SK-N-SH treated with all-trans-retinoic acid at 6 μM for 48 hours (cell line): ENCODE measurements at regions not wholly inside any gene's neighbourhood (a gene's known extent, or its start where the extent isn't known, plus 50 kb on each side); places are given as distances from the start of the nearest gene placed in this dataset.
"Not testable (repeated sequence)": the region's sequence is repeated elsewhere in the genome, so short reads cannot be mapped to it uniquely, and the experiment has no call there.

ENCODE experiments used
- SNAI2 ChIP-seq: fragments of 250-450 bp; sonication (Bioruptor Pico); IDR thresholded peaks from 2 replicates; pipeline ENCODE4 v1.5.0; 2020; ENCODE audit warnings: mild to moderate bottlenecking, moderate library complexity
- ZFP3 ChIP-seq: fragments of 250-450 bp; sonication (Bioruptor Pico); IDR thresholded peaks from 2 replicates; pipeline ENCODE4 v1.5.0; 2020; ENCODE audit warnings: mild to moderate bottlenecking, moderate library complexity
- ZNF8 ChIP-seq: fragments of 450-650 bp; formaldehyde crosslinking; IDR thresholded peaks from 2 replicates; pipeline ENCODE4 v1.5.0; 2020; ENCODE audit warnings: mild to moderate bottlenecking, moderate library complexity
- TF ChIP-seq, protein P1 (sequence below): fragments of 250-450 bp; sonication (Bioruptor Pico); IDR thresholded peaks from 2 replicates; pipeline ENCODE4 v1.8.0; 2021; ENCODE audit warnings: low read depth, mild to moderate bottlenecking, moderate library complexity, borderline replicate concordance
- TF ChIP-seq, protein P2 (sequence below): fragments of 250-450 bp; sonication (Bioruptor Pico); IDR thresholded peaks from 2 replicates; pipeline ENCODE4 v1.5.1; 2020; ENCODE audit warnings: low read depth, mild to moderate bottlenecking, moderate library complexity

DNA sequence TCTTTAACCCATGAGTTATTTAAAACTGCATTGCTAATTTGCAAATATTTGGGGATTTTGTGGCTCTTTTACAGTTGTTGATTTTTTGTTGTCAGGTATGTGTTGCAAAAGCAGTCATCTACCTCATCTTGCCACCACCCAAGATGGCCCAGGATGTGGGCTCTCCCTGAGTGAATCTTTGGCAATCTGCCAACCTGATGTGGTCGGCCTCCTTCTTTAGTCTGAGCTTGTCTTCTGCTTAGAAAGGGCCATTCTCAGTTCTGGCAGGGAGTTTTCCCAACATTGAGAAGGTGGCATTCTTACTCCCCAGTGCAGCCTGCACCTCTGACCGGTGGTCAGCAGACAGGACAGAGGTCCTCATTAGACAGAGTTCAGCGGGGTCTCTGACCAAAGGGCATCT is 957.2 kb downstream of the TUBA3C start:
- not testable (repeated sequence) for TF ChIP-seq SNAI2; ZNF8 (CRISPR knock-in tag); ZFP3 (CRISPR knock-in tag)
- TF ChIP-seq, protein P1, sequence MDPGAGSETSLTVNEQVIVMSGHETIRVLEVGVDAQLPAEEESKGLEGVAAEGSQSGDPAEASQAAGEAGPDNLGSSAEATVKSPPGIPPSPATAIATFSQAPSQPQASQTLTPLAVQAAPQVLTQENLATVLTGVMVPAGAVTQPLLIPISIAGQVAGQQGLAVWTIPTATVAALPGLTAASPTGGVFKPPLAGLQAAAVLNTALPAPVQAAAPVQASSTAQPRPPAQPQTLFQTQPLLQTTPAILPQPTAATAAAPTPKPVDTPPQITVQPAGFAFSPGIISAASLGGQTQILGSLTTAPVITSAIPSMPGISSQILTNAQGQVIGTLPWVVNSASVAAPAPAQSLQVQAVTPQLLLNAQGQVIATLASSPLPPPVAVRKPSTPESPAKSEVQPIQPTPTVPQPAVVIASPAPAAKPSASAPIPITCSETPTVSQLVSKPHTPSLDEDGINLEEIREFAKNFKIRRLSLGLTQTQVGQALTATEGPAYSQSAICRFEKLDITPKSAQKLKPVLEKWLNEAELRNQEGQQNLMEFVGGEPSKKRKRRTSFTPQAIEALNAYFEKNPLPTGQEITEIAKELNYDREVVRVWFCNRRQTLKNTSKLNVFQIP = not testable (repeated sequence)
- TF ChIP-seq, protein P2, sequence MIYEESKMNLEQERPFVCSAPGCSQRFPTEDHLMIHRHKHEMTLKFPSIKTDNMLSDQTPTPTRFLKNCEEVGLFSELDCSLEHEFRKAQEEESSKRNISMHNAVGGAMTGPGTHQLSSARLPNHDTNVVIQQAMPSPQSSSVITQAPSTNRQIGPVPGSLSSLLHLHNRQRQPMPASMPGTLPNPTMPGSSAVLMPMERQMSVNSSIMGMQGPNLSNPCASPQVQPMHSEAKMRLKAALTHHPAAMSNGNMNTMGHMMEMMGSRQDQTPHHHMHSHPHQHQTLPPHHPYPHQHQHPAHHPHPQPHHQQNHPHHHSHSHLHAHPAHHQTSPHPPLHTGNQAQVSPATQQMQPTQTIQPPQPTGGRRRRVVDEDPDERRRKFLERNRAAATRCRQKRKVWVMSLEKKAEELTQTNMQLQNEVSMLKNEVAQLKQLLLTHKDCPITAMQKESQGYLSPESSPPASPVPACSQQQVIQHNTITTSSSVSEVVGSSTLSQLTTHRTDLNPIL (CRISPR knock-in tag) = not testable (repeated sequence)
